Stimulated activated CD4-positive, alpha-beta T cell treated with anti-CD3 and anti-CD28 coated beads, TNF-alpha, amount 100 ng/mL, for 1 hour (primary cell): ENCODE measurements at regions not wholly inside any gene's neighbourhood (a gene's known extent, or its start where the extent isn't known, plus 50 kb on each side); places are given as distances from the start of the nearest gene placed in this dataset.
"Not testable (repeated sequence)": the region's sequence is repeated elsewhere in the genome, so short reads cannot be mapped to it uniquely, and the experiment has no call there.

ENCODE experiments used
- DNase-seq, 3 donors: peaks; one replicate each; pipeline ENCODE4 v3.0.0-alpha.2; 2020; ENCODE audit warnings: low read depth in 3 of 3, low spot score in 1 of 3

- not testable (repeated sequence) for DNase-seq
Measured at GRCh38 chr14:22344209-22344608, 244.8 kb downstream of the DAD1 start.

- no peak for DNase-seq
Measured at GRCh38 chr14:22341049-22341448, 248.0 kb downstream of the DAD1 start.

GRCh38 chr14:22338917-22339715, 249.9 kb downstream of the DAD1 start:
- no peak for DNase-seq

- DNase-seq, result no peak
Measured at GRCh38 chr14:22338381-22338780, 250.6 kb downstream of the DAD1 start.

GRCh38 chr14:22337938-22338337, 251.1 kb downstream of the DAD1 start:
- DNase-seq, result no peak

- no peak for DNase-seq
Measured at GRCh38 chr14:22337521-22337920, 251.5 kb downstream of the DAD1 start.

GRCh38 chr14:22336031-22336430, 253.0 kb downstream of the DAD1 start:
- no peak for DNase-seq

GRCh38 chr14:22334627-22335026, 254.4 kb downstream of the DAD1 start:
- no peak for DNase-seq

GRCh38 chr14:22334275-22334577, 254.8 kb downstream of the DAD1 start:
- no peak for DNase-seq

- DNase-seq, result no peak
Measured at GRCh38 chr14:22333422-22334274, 255.4 kb downstream of the DAD1 start.

- DNase-seq, result no peak
Measured at GRCh38 chr14:22332686-22333421, 256.2 kb downstream of the DAD1 start.

GRCh38 chr14:22329371-22329770, 259.7 kb downstream of the DAD1 start:
- DNase-seq, result no peak

GRCh38 chr14:22325676-22326400, 263.2 kb downstream of the DAD1 start:
- no peak for DNase-seq

GRCh38 chr14:22320362-22320750, 268.7 kb downstream of the DAD1 start:
- no peak for DNase-seq

- no peak for DNase-seq
Measured at GRCh38 chr14:22319526-22320361, 269.3 kb downstream of the DAD1 start.

- no peak for DNase-seq
Measured at GRCh38 chr14:22318951-22319350, 270.1 kb downstream of the DAD1 start.

GRCh38 chr14:22316473-22316872, 272.6 kb downstream of the DAD1 start:
- DNase-seq, result no peak

- no peak for DNase-seq
Measured at GRCh38 chr14:22315336-22315735, 273.7 kb downstream of the DAD1 start.

GRCh38 chr14:22314183-22314820, 274.7 kb downstream of the DAD1 start:
- DNase-seq, result no peak
